Astrocyte of the spinal cord (primary cell): ENCODE measurements at regions not wholly inside any gene's neighbourhood (a gene's known extent, or its start where the extent isn't known, plus 50 kb on each side); places are given as distances from the start of the nearest gene placed in this dataset.

Experiments
- DNase-seq: peaks from one replicate; pipeline ENCODE4 v3.0.0; 2011; ENCODE audit warnings: low read depth, low spot score
- H3K4me3 ChIP-seq: 2 replicates; pipeline ENCODE4 v1.5.1; 2011; ENCODE audit warnings: low read depth, mild to moderate bottlenecking, low read length, moderate library complexity
- in situ Hi-C: cut with HindIII; loops from 2 replicates; pipeline ENCODE4 v1.10.0; 2017; ENCODE audit warnings: low sequenced_read_pairs
- TF ChIP-seq, protein P1 (sequence below): IDR thresholded peaks from 2 replicates; pipeline ENCODE4 v1.5.1; 2012; ENCODE audit warnings: low read depth, mild to moderate bottlenecking, low read length, inconsistent platforms

DNA sequence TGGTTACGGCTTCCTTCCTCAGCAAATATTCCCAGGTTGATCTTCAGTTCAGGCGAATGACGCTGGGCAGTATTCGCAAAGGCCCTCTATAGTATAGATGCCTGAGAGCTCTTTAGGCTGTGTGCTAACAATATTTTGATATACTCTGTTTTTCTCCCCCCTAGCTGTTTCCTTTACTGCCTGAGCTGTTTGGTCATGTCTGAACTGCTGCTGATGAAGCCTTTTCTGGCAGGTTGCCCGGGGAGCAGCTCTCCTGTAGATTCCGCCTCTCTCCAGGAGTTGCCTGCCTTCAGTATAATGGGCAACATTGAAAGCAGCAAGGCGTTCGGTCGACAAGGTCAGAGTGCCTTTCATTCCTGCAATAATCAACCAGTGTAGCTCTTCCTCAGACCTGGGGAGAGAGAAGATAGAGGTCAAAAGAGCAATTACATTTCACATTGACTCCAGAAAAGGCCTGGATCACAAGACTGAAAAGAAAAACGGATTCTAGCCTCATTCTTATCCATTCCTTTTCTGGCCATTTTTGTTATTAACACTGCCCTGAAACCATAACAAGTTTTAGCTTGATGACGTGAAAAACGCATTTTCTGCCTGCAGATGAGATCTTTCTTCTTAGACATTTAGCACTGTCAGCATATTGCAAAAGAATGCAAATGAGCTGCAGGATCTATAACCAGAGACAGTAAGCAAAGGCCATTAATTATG, 60.1 kb upstream of the ZNF608 start:
- in situ Hi-C loops, result no loop called here
- H3K4me3 ChIP-seq, result no peak overlapping the region
- TF ChIP-seq, protein P1, sequence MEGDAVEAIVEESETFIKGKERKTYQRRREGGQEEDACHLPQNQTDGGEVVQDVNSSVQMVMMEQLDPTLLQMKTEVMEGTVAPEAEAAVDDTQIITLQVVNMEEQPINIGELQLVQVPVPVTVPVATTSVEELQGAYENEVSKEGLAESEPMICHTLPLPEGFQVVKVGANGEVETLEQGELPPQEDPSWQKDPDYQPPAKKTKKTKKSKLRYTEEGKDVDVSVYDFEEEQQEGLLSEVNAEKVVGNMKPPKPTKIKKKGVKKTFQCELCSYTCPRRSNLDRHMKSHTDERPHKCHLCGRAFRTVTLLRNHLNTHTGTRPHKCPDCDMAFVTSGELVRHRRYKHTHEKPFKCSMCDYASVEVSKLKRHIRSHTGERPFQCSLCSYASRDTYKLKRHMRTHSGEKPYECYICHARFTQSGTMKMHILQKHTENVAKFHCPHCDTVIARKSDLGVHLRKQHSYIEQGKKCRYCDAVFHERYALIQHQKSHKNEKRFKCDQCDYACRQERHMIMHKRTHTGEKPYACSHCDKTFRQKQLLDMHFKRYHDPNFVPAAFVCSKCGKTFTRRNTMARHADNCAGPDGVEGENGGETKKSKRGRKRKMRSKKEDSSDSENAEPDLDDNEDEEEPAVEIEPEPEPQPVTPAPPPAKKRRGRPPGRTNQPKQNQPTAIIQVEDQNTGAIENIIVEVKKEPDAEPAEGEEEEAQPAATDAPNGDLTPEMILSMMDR, result no peak
- DNase-seq, result peak; percentile 92

DNA sequence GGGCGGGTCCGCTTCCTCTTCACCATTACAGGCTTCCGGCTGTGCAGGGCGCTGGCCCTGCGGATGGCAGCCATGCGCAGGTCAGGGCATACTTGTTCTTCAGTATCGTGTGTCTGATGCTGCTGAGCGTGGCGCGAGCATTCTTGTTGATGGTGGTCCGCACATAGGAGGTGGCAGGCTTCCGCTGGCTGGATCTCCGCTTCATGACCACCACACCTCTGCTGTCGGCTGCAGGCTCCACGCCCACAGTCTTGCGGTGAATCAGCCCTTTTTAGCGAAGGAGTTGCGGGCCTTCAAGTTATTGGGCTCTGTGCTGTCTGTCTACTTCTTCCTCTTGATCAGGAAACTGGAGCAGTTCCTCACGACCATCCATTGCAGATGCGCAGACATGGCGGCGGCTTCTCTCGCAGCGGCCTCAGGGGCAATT, 62.4 kb upstream of the ZNF608 start:
- TF ChIP-seq, protein P1, result no peak
- no peak for DNase-seq
- in situ Hi-C loops, result no loop called here
- H3K4me3 ChIP-seq, result no peak overlapping the region

GRCh38 chr5:124810396-124811006, 64.1 kb upstream of the ZNF608 start:
- no peak overlapping the region for H3K4me3 ChIP-seq
- in situ Hi-C loops, result no loop called here
- TF ChIP-seq, protein P1, result no peak
- DNase-seq, result no peak

DNA sequence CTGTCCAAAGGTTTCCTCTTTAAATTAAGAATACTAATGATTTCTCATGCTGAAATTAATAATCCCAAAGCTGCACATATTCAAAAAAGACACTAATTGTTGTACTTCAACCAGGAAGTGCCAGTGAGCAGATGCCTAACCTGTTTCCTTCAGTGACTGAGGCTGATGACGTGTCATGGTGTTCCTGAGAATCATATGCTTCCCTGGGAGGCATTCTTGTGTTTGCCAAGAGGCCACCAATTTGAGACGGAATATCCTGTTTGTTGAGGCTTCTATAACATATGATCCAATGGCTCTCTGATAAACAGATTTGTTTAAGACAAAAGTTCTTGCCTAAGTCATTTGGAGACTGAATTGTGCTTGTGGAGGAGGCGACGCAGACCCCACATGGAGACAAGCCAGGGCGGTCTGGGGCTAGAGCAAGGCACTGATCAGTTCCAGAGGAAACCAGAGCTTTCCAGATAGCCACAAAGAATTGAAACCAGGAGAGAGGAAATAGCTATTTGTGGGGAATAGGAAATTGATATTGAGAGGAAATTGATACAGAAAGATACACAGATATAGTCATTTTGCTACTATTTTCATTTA, 66.4 kb upstream of the ZNF608 start:
- no peak overlapping the region for H3K4me3 ChIP-seq
- TF ChIP-seq, protein P1, result no peak
- in situ Hi-C loops, result no loop called here
- DNase-seq, result no peak

DNA sequence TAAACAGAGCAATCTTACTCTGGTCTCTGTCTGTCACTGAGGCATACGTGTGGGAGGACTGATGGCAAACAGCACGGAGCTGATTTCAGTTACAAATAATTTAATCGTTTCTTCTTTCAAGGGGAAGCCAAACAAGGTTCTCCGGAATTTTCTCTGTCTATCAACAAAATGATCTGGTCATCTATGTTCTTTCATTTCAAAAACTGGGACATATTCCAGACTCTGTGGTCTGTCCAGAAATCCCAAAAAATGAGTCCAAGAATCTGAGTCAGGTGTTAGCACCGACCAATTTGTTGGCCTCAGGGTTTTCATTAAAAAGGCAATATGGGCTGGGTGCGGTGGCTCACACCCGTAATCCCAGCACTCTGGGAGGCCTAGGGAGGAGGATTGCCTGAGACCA, 69.9 kb upstream of the ZNF608 start:
- TF ChIP-seq, protein P1, result no peak

DNA sequence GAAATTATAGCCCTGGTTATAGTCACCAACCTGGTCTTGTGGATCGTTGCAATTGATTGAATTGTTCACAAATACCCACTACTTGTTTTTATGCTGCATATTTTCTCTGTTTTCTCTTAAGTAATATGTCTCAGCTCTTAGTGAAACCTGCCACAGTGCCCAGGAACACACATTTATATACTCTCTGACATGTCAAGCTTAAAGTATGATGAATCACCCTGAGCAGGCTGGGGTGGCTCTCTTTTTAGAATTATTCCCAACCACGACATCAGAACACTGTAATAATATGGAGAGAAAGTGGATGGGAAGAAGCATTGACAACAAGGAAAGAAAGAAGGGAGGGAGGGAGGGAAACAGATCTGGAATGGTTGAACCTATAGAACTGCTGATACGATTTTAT, 72.8 kb upstream of the ZNF608 start:
- H3K4me3 ChIP-seq, result no peak overlapping the region
- TF ChIP-seq, protein P1, result no peak
- no peak for DNase-seq
- in situ Hi-C loops, result no loop called here

More for the DNA sequence above, 69.9 kb upstream of the ZNF608 start:
- no peak for DNase-seq
- in situ Hi-C loops, result no loop called here
- no peak overlapping the region for H3K4me3 ChIP-seq
